ENCODE measurements at regions not wholly inside any gene's neighbourhood (a gene's known extent, or its start where the extent isn't known, plus 50 kb on each side); places are given as distances from the start of the nearest gene placed in this dataset.

GRCh38 chr13:71924931-71925330 is 57.9 kb upstream of the DACH1 start:
- no peak for TF ChIP-seq CTCF (IDR thresholded peaks at IDR 0.05; ENCODE audit: control insufficient read depth, insufficient read depth, low read depth, low read length, missing control alignments)
- no peak overlapping the region for H3K4me3 ChIP-seq (ENCODE audit: control insufficient read depth, low read depth, low read length)

GRCh38 chr13:71922194-71922593 is 55.2 kb upstream of the DACH1 start:
- no peak overlapping the region for H3K4me3 ChIP-seq (ENCODE audit: control insufficient read depth, low read depth, low read length)
- DNase-seq (ENCODE audit: low read depth) = no peak
- TF ChIP-seq CTCF (IDR thresholded peaks at IDR 0.05; ENCODE audit: control insufficient read depth, insufficient read depth, low read depth, low read length, missing control alignments) = no peak

More at GRCh38 chr13:71924931-71925330, 57.9 kb upstream of the DACH1 start:
- DNase-seq (ENCODE audit: low read depth) = no peak

All from AG09309 (cell line).